Gastrocnemius medialis (tissue), 4 donors: ENCODE measurements at regions not wholly inside any gene's neighbourhood (a gene's known extent, or its start where the extent isn't known, plus 50 kb on each side); places are given as distances from the start of the nearest gene placed in this dataset.

Source experiments
- ATAC-seq, 2 donors: fragments of 150-250 bp; one replicate each; pipeline ENCODE4 v1.9.1; 2016
- DNase-seq, 2 donors: peaks; one replicate each; pipeline ENCODE4 v3.0.0-alpha.2; 2019
- H3K27ac ChIP-seq, 4 donors: fragments of 200-600 bp; sonication (generic); 1 replicate in 1 of 4; 2 replicates in 3 of 4; pipeline ENCODE4 v1.5.1; 2016 to 2018; ENCODE audit warnings: mild to moderate bottlenecking in 2 of 4, moderate library complexity in 1 of 4
- H3K27me3 ChIP-seq, 3 donors: fragments of 200-600 bp; sonication (generic) in 2 of 3; 1 replicate in 1 of 3; 2 replicates in 2 of 3; pipeline versions ENCODE4 v1.5.1 to v1.6.0; 2016 to 2019; ENCODE audit warnings: mild to moderate bottlenecking in 1 of 3, moderate library complexity in 1 of 3
- H3K36me3 ChIP-seq, 2 donors: fragments of 200-600 bp; sonication (generic) in 1 of 2; one replicate each; pipeline ENCODE4 v1.5.1; 2017 to 2018
- H3K4me1 ChIP-seq, 2 donors: fragments of 200-600 bp; sonication (generic) in 1 of 2; one replicate each; pipeline ENCODE4 v1.5.1; 2016 to 2017; ENCODE audit warnings: mild to moderate bottlenecking in 2 of 2
- H3K4me3 ChIP-seq, 4 donors: fragments of 200-600 bp; sonication (generic) in 3 of 4; 1 replicate in 1 of 4; 2 replicates in 3 of 4; pipeline ENCODE4 v1.5.1; 2016 to 2019; ENCODE audit warnings: mild to moderate bottlenecking in 2 of 4
- H3K9me3 ChIP-seq, 3 donors: fragments of 200-600 bp; sonication (generic) in 2 of 3; 1 replicate in 1 of 3; 2 replicates in 2 of 3; pipeline ENCODE4 v1.5.1; 2016 to 2019
- CTCF ChIP-seq, 5 experiments: fragments of 450-650 bp in 3 of 5; fragments of 200-600 bp in 2 of 5; sonication (generic) in 2 of 5; IDR thresholded peaks in 4 of 5; conservative IDR thresholded peaks in 1 of 5; 1 replicate in 4 of 5; 2 replicates in 1 of 5; pipeline ENCODE4 v1.5.1; 2016 to 2019; ENCODE audit warnings: antibody characterized with exemption in 5 of 5, mild to moderate bottlenecking in 3 of 5, moderate library complexity in 3 of 5
- POLR2A ChIP-seq, 2 donors: fragments of 450-650 bp; IDR thresholded peaks; one replicate each; pipeline ENCODE4 v1.6.1; 2017; ENCODE audit warnings: antibody characterized with exemption in 2 of 2, mild to moderate bottlenecking in 2 of 2, moderate library complexity in 2 of 2
- in situ Hi-C, 4 donors: fragments of 200-750 bp; cut with MboI; loops; one replicate each; pipeline versions ENCODE4 v1.15.0 to v1.8.0; 2017; ENCODE audit warnings: low sequenced_read_pairs in 4 of 4
- intact Hi-C: fragments of 100-400 bp; cut with DNase I; formaldehyde crosslinking; loops from one replicate; pipeline ENCODE4 v1.15.1; 2023; ENCODE audit warnings: low total_unique reads

GRCh38 chr14:25111061-25111601 lies 61.2 kb upstream of the STXBP6 start:
- ATAC-seq (peak; percentile 66 to 84), DNase-seq (no peak)
- H3K9me3 ChIP-seq, result no peaks in the 10 kb centered on the region
- no peaks in the 10 kb centered on the region for H3K36me3 ChIP-seq
- TF ChIP-seq POLR2A (IDR thresholded peaks at IDR 0.05) (no peak), CTCF (IDR thresholded peaks at IDR 0.05 in 4 of 5, conservative IDR thresholded peaks at IDR 0.05 in 1 of 5) (no peak)
- H3K27me3 ChIP-seq, result no peaks in the 10 kb centered on the region
- intact Hi-C loops, result no loop called here
- H3K4me3 ChIP-seq, result no peak overlapping the region
- in situ Hi-C loops, result no loop called here
- peaks cover 0 to 4% of the 10 kb centered on the region in 2 donors for H3K4me1 ChIP-seq
- no peak overlapping the region for H3K27ac ChIP-seq

DNA sequence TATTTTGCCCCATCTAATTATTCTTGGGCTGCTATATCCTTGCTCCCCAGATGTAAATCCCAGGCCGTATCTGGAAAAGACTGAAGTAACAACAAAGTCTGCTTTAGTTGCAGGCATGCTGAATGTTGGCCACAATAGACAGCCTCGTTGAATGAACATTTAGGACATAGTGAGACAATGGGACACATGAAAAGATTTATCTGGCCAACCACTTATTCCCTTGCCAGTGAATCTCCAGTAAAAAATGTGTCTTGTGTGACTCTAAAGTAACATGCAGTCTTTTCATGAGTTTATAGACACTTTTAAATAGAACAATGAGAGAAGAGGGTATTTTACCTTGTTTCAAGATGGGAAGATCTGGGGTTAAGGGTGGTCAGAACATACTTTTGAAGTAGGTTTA lies 60.2 kb upstream of the STXBP6 start:
- in situ Hi-C loops, result no loop called here
- no peaks in the 10 kb centered on the region for H3K9me3 ChIP-seq
- H3K4me1 ChIP-seq, result peaks cover 0 to 4% of the 10 kb centered on the region in 2 donors
- H3K4me3 ChIP-seq, result no peak overlapping the region
- TF ChIP-seq POLR2A (IDR thresholded peaks at IDR 0.05) (no peak), CTCF (IDR thresholded peaks at IDR 0.05 in 4 of 5, conservative IDR thresholded peaks at IDR 0.05 in 1 of 5) (no peak)
- H3K27me3 ChIP-seq, result no peaks in the 10 kb centered on the region
- no peak for DNase-seq
- intact Hi-C loops, result no loop called here
- no peaks in the 10 kb centered on the region for H3K36me3 ChIP-seq
- H3K27ac ChIP-seq, result no peak overlapping the region
- ATAC-seq, result no peak

- Histone ChIP-seq H3K27me3 (no peaks in the 10 kb centered on the region), H3K9me3 (no peaks in the 10 kb centered on the region), H3K36me3 (no peaks in the 10 kb centered on the region), H3K4me1 (peaks cover 0 to 4% of the 10 kb centered on the region in 2 donors), H3K27ac (no peak overlapping the region), H3K4me3 (no peak overlapping the region)
- in situ Hi-C loops, result no loop called here
- DNase-seq (no peak), ATAC-seq (peak in 1 of 2 donors; percentile 52)
- intact Hi-C loops, result no loop called here
- TF ChIP-seq POLR2A (IDR thresholded peaks at IDR 0.05), result no peak
- no peak for TF ChIP-seq CTCF (IDR thresholded peaks at IDR 0.05 in 4 of 5, conservative IDR thresholded peaks at IDR 0.05 in 1 of 5)
Observed at GRCh38 chr14:25108959-25109358, 59.0 kb upstream of the STXBP6 start.

- Histone ChIP-seq H3K36me3 (no peaks in the 10 kb centered on the region), H3K9me3 (no peaks in the 10 kb centered on the region), H3K4me3 (no peak overlapping the region), H3K27ac (no peak overlapping the region), H3K4me1 (peaks cover 0 to 4% of the 10 kb centered on the region in 2 donors), H3K27me3 (no peaks in the 10 kb centered on the region)
- in situ Hi-C loops, result no loop called here
- ATAC-seq (no peak), DNase-seq (no peak)
- intact Hi-C loops, result no loop called here
- TF ChIP-seq POLR2A (IDR thresholded peaks at IDR 0.05), result no peak
Observed at GRCh38 chr14:25108291-25108690, 58.3 kb upstream of the STXBP6 start.

DNA sequence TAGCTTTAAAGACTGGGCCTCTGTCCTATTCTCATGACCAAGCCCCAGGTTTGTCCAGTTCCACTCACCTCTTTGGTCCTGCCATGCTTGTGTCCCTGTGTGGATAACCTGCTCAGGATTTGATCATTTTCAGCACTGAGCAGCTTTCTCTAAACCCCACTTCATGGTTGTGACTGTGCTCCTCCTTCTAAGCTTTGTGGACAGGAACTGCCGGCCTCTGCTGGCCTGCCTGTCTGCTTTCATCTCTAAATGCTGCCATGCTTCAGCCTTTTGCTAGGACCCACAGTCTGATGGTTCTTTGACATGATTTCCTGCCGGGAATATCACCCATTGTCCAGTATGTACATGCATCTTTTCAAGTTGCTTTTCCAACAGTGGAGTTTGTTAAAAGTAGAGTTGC lies 53.9 kb upstream of the STXBP6 start:
- in situ Hi-C loops (no loop called here), intact Hi-C loops (no loop called here)
- TF ChIP-seq POLR2A (IDR thresholded peaks at IDR 0.05), result no peak
- no peak for TF ChIP-seq CTCF (IDR thresholded peaks at IDR 0.05 in 4 of 5, conservative IDR thresholded peaks at IDR 0.05 in 1 of 5)
- DNase-seq, result no peak
- Histone ChIP-seq H3K4me1 (peaks cover 0 to 2% of the 10 kb centered on the region in 2 donors), H3K9me3 (no peaks in the 10 kb centered on the region), H3K36me3 (no peaks in the 10 kb centered on the region), H3K27me3 (no peaks in the 10 kb centered on the region), H3K4me3 (no peak overlapping the region), H3K27ac (no peak overlapping the region)
- ATAC-seq, result no peak
